ENCODE measurements at regions not wholly inside any gene's neighbourhood (a gene's known extent, or its start where the extent isn't known, plus 50 kb on each side); places are given as distances from the start of the nearest gene placed in this dataset.
"Not testable (repeated sequence)": the region's sequence is repeated elsewhere in the genome, so short reads cannot be mapped to it uniquely, and the experiment has no call there.

DNA sequence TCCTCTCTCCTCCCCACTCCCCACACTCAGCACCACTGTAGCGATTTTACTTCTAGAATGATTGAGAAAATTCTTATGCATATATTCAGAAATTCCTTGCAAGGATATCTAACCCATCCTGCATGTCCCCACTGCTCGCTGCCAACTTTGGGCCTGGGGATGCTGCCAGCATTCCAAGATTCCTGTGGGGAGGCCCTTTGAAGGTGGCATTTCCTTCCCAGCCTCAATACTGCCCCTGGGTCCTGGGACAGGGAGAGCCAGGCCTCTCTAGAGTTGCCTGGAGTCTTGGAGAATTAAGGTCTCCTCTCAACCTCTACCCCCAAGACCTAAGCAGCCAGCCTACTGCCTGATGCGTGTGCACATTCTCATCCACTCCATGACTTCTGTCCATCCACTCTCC lies 303.5 kb downstream of the NEBL start:
- no peak for TF ChIP-seq CTCF (IDR thresholded peaks at IDR 0.05)
- Histone ChIP-seq H3K27ac (no peak overlapping the region), H3K9ac (ENCODE audit: low read depth in 2 of 2, low read length in 2 of 2) (no peak overlapping the region), H3K4me3 (no peak overlapping the region), H3K36me3 (no peaks in the 10 kb centered on the region), H3K27me3 (no peaks in the 10 kb centered on the region), H3K9me3 (no peaks in the 10 kb centered on the region), H3K4me1 (no peaks in the 10 kb centered on the region)
- intact Hi-C loops (cut with DNase I) = no loop called here
- no peak for DNase-seq

DNA sequence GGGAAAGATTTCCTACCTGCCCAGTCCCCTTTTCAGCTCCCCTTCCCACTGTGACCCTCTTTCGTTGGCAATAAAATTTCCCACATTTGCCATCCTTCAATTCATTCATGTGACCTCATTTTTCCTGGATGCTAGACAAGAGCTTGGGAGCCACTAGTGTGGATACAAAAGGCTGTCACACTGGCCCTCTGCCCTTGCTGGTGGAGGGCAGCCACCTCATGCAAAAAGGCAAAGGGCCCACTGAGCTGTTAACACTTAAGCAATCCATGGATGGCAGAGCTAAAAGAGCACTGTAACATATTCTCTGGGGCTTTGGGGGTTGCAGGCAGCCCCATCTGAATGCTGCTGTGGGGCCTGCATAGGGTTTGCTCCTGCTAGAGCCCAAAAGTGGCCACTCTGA lies 315.1 kb downstream of the NEBL start:
- H3K27me3 ChIP-seq = no peaks in the 10 kb centered on the region
- H3K9me3 ChIP-seq = no peaks in the 10 kb centered on the region
- H3K9ac ChIP-seq (ENCODE audit: low read depth in 2 of 2, low read length in 2 of 2) = no peak overlapping the region
- H3K4me1 ChIP-seq = no peaks in the 10 kb centered on the region
- H3K36me3 ChIP-seq = no peaks in the 10 kb centered on the region
- no peak overlapping the region for H3K4me3 ChIP-seq
- no peak overlapping the region for H3K27ac ChIP-seq
- intact Hi-C loops (cut with DNase I) = no loop called here
- no peak for TF ChIP-seq CTCF (IDR thresholded peaks at IDR 0.05)
- DNase-seq = no peak

DNA sequence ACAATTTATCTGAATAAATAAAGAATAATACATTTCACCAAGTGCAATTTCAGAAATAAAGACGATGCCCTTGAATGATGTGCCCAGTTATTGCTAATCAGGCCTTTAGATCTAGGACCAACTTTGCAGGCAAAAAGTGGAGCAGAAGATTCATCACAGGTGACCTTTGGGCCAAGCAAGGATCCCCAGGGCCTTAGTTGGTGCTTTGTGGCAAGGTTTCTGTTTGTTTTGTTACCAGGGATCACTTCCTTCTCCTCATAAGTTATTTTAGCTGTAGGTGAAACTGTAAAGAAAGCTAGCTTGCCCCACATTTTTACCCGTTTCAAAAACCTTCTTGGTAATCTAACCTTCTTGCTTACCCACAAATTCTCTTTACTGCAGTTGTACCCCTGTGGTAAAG lies 323.2 kb downstream of the NEBL start:
- H3K36me3 ChIP-seq = no peaks in the 10 kb centered on the region
- H3K27ac ChIP-seq = no peak overlapping the region
- TF ChIP-seq CTCF (IDR thresholded peaks at IDR 0.05) = no peak
- H3K27me3 ChIP-seq = no peaks in the 10 kb centered on the region
- intact Hi-C loops (cut with DNase I) = no loop called here
- H3K4me1 ChIP-seq = no peaks in the 10 kb centered on the region
- H3K4me3 ChIP-seq = no peak overlapping the region
- DNase-seq = no peak
- no peak overlapping the region for H3K9ac ChIP-seq (ENCODE audit: low read depth in 2 of 2, low read length in 2 of 2)
- H3K9me3 ChIP-seq = no peaks in the 10 kb centered on the region

DNA sequence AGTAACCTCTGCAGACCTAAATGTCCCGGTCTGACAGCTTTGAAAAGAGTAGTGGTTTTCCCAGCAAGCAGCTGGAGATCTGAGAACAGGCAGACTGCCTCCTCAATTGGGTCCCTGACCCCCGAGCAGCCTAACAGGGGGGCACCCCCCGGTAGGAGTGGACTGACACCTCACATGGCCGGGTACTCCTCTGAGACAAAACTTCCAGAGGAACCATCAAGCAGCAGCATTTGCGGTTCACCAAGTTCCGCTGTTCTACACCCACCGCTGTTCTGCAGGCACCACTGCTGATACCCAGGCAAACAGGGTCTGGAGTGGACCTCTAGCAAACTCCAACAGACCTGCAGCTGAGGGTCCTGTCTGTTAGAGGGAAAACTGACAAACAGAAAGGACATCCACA lies 341.1 kb downstream of the NEBL start:
- intact Hi-C loops (cut with DNase I); H3K36me3 ChIP-seq; DNase-seq; H3K9me3 ChIP-seq; H3K4me3 ChIP-seq; H3K27ac ChIP-seq; H3K27me3 ChIP-seq; H3K9ac ChIP-seq (ENCODE audit: low read depth in 2 of 2, low read length in 2 of 2); H3K4me1 ChIP-seq: not testable (repeated sequence)

- H3K9me3 ChIP-seq = no peaks in the 10 kb centered on the region
- H3K4me3 ChIP-seq = no peak overlapping the region
- no peaks in the 10 kb centered on the region for H3K27me3 ChIP-seq
- H3K27ac ChIP-seq = no peak overlapping the region
- DNase-seq = no peak
- H3K9ac ChIP-seq (ENCODE audit: low read depth in 2 of 2, low read length in 2 of 2) = no peak overlapping the region
- H3K4me1 ChIP-seq = no peaks in the 10 kb centered on the region
- no peaks in the 10 kb centered on the region for H3K36me3 ChIP-seq
- intact Hi-C loops (cut with DNase I) = no loop called here
- no peak for TF ChIP-seq CTCF (IDR thresholded peaks at IDR 0.05)
Observed at GRCh38 chr10:20552382-20552781, 344.7 kb downstream of the NEBL start.

DNA sequence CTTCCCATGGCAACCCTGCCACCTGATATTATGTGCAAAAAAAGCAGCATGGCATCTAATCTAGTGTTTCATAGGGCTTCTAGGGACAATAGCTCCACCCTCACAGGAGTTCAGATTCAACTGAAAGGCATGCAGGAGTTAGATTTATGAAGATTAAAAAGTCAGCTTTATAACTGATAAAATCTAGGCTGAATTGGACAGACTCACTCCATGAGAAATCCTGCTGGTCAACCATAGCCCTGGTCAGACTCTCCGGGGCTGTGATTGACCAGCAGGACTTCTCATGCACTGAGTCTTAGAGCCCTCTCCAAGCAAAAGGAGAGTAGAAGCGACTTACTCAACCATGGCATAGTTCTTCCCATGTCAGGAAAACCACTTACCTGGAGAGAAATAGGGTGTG lies 345.4 kb downstream of the NEBL start:
- Histone ChIP-seq H3K27ac (no peak overlapping the region), H3K9me3 (no peaks in the 10 kb centered on the region), H3K27me3 (no peaks in the 10 kb centered on the region), H3K4me1 (no peaks in the 10 kb centered on the region), H3K36me3 (no peaks in the 10 kb centered on the region), H3K9ac (ENCODE audit: low read depth in 2 of 2, low read length in 2 of 2) (no peak overlapping the region), H3K4me3 (no peak overlapping the region)
- no peak for TF ChIP-seq CTCF (IDR thresholded peaks at IDR 0.05)
- DNase-seq = no peak
- intact Hi-C loops (cut with DNase I) = no loop called here
